ENCODE measurements at regions not wholly inside any gene's neighbourhood (a gene's known extent, or its start where the extent isn't known, plus 50 kb on each side); places are given as distances from the start of the nearest gene placed in this dataset.

DNA sequence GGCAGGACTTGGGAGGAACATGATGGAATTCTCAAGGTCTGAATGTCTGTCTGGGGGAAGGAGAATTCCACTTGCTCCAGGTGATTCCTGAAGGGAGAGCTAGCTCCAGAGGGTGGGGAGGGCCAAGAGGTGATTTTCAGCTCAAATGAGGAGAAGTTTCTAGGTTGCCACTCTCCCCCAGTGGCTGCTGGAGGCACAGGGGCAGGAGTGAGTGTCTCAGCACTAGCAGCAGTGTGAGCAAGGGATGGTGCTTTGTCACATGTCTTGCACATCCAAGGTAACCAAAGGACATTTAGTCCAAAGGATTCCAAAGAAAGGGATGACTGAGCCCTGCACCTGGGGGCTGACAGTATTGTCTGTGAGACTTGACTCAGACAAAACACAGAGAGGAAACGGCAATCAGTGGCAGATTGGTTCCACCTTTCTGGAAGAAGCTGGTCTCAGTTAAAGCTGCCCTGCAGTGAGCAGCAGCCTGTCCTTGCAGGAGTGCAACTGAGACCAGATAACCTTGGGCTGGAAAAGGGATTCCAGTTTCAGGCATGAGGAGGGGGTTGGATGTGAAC is 51.2 kb upstream of the PCBD1 start:
- no peak for DNase-seq (ENCODE audit: low spot score)

GRCh38 chr10:70940834-70941568 is 52.6 kb upstream of the PCBD1 start:
- DNase-seq (ENCODE audit: low spot score), result no peak

- no peak for DNase-seq (ENCODE audit: low spot score)
These were observed 53.8 kb upstream of the PCBD1 start for GRCh38 chr10:70942125-70942524.

GRCh38 chr10:70942725-70943124 is 54.4 kb upstream of the PCBD1 start:
- no peak for DNase-seq (ENCODE audit: low spot score)

GRCh38 chr10:70943249-70943648 is 54.9 kb upstream of the PCBD1 start:
- DNase-seq (ENCODE audit: low spot score), result no peak

GRCh38 chr10:70943841-70944466 is 55.6 kb upstream of the PCBD1 start:
- DNase-seq (ENCODE audit: low spot score), result no peak

DNA sequence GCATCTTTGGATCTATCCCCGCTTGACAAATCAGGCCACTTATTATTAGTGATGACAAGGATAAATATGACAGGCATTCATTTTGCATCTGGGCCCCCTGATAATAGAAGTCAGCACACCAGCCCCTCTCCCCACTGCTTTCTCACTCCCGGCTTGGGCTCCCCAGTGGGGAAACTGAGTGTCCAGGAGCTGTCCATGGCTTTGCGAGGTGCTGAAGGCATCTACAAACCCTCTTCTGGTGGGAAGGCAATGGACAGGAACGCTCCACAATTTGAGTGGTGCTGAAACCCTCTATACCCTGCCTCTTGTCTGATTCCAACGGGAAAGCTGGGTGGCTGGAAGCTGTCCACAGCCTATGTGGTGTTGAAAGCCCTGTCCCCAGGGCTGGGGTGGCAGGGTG is 61.7 kb upstream of the PCBD1 start:
- DNase-seq (ENCODE audit: low spot score), result no peak

- no peak for DNase-seq (ENCODE audit: low spot score)
These were observed 62.4 kb upstream of the PCBD1 start for GRCh38 chr10:70950801-70951200.

- DNase-seq (ENCODE audit: low spot score), result no peak
These were observed 64.0 kb upstream of the PCBD1 start for GRCh38 chr10:70952401-70952800.

DNA sequence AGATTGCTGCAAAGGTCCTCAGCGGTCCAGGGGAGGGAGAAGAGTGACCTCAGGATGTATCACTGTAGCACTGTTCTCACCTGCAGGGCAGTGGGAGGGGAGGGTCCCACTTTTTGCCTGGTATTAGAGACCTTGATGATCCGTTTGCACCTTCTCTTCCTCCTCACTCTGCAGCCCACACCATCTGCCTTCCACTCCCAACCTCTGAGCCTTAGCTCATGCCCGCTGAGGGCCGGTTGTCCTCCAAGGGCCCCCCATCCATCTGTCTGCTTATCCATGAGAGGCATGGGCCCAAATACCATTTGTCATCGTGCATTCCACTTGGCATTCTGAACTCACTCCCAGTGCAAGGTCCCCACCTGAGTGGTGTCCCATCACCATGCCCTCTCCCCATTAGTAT is 64.6 kb upstream of the PCBD1 start:
- DNase-seq (ENCODE audit: low spot score), result no peak

DNA sequence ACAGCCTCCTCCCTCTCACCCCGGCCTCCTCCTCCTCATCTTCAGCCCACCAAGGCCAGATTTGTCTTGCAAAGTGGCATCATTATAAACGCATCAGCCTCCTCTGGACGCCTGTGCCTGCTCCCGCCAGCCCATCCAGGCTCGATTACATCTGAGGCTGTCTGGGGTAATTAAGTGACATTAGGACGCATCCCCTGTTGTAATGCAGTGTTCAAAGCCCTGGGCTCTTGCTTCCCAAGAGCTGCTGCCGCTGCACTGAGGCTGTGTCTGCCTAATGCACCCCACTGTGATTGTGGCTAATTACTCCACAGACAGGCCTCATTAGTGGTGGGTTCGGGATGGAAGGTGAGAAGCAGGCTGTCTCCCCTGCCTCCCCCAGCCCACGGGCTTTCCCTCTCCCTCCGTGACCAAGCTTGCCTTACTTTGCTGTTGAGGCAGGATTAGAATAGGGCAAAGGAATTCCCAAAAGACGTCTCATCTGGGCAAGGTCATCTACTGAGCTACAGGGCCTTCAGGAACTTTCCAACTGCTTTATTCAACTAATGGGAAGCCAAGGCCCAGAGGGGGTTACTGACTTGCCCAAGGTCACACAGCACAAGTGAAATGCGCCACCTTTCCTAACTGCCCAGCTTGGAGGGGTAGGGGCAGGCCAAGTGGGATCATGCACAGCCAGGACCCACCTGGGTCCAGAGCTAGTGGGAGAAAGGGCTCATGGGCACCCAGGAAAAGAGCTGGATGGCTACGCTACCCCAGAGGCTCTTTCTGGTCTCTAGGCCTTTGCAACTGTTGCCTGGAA is 66.2 kb upstream of the PCBD1 start:
- DNase-seq (ENCODE audit: low spot score), result no peak

GRCh38 chr10:70956029-70956759 is 67.8 kb upstream of the PCBD1 start:
- no peak for DNase-seq (ENCODE audit: low spot score)

GRCh38 chr10:70958396-70958795 is 70.0 kb upstream of the PCBD1 start:
- DNase-seq (ENCODE audit: low spot score), result no peak

DNA sequence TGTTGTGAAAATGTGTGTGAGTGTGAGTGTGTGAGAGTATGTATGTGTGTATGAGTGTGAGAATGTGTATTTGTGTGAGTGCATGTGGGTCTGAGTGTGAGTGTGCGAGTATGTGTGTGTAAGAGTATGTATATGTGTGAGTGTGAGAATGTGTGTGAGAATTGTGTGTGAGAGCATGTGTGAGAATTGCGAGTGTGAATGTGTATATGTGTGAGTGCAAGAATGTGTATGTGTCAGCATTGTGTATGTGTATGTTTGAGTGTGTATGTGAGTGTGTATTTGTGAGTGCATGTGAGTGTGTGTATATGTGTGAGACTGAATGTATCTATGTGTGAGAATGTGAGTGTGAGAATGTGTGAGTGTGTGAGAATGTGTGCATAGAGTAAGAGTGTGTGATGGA is 72.0 kb upstream of the PCBD1 start:
- no peak for DNase-seq (ENCODE audit: low spot score)

- DNase-seq (ENCODE audit: low spot score), result no peak
These were observed 72.6 kb upstream of the PCBD1 start for GRCh38 chr10:70960783-70961570.

- no peak for DNase-seq (ENCODE audit: low spot score)
These were observed 74.3 kb upstream of the PCBD1 start for GRCh38 chr10:70962686-70963085.

GRCh38 chr10:70963271-70963670 is 74.9 kb upstream of the PCBD1 start:
- no peak for DNase-seq (ENCODE audit: low spot score)

DNA sequence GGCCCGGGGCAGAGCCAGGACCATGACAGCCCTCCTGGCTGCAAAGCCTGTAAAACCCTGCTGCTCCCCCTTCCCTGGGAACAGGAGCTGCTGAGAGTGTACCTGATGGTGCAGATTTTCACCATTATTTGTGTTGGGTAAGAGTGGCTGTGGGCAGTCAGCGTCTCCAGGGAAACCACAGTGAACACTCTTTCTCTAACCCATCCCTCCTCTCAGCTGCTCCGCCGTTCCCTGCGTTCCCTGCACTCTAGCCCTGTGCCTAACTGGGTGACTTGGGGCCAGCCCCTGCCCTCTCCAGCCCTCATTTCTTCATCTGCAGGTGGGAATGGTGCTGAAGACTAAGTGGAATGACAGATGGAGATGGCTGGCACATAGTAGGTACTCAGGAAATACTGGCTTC is 75.9 kb upstream of the PCBD1 start:
- DNase-seq (ENCODE audit: low spot score), result no peak

- no peak for DNase-seq (ENCODE audit: low spot score)
These were observed 76.5 kb upstream of the PCBD1 start for GRCh38 chr10:70964881-70965280.

DNA sequence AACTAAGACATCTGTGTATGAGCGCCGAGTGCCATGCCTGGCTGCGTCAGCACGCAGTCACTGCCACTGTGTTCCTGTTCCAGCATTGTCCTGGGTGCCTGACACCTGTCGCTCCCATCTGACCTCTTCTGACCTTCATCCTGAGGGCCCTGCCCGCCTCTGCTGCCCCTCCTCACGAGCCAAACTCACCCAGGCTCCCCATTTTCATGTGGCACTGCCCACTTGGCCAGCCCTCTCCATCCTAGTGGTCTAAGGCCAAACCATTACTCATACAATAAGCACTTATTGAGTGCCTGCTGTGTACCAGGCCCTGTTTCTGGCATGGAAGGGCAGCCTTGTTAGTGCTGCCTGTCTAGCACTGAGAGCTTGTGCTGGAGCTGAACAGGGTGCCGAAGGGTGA is 77.2 kb upstream of the PCBD1 start:
- DNase-seq (ENCODE audit: low spot score), result no peak
